Progenitor cell of endocrine pancreas (in vitro differentiated cells): ENCODE measurements at regions not wholly inside any gene's neighbourhood (a gene's known extent, or its start where the extent isn't known, plus 50 kb on each side); places are given as distances from the start of the nearest gene placed in this dataset.

Source experiments
- DNase-seq: peaks from one replicate; pipeline ENCODE4 v3.0.0; 2021; ENCODE audit warnings: low spot score; ENCODE audit not compliant: unreplicated experiment
- H3K27ac Mint-ChIP-seq: 2 replicates; pipeline ENCODE4 v1.8.0; 2021; ENCODE audit warnings: mild to moderate bottlenecking, moderate library complexity, mixed read lengths
- H3K27me3 Mint-ChIP-seq: 2 replicates; pipeline ENCODE4 v1.8.0; 2021; ENCODE audit warnings: mixed read lengths
- H3K36me3 Mint-ChIP-seq: 2 replicates; pipeline ENCODE4 v1.8.0; 2022; ENCODE audit warnings: mixed read lengths; ENCODE audit not compliant: insufficient read depth
- H3K4me1 Mint-ChIP-seq: 2 replicates; pipeline ENCODE4 v1.8.0; 2021; ENCODE audit warnings: low read depth, mixed read lengths
- H3K4me3 Mint-ChIP-seq: 2 replicates; pipeline ENCODE4 v1.8.0; 2021; ENCODE audit warnings: low read depth, mild to moderate bottlenecking, moderate library complexity, mixed read lengths
- H3K9me3 Mint-ChIP-seq: 2 replicates; pipeline ENCODE4 v1.8.0; 2021; ENCODE audit warnings: low read depth, mixed read lengths
- CTCF ChIP-seq: fragments of 200-600 bp; sonication (generic); IDR thresholded peaks from one replicate; pipeline ENCODE4 v1.5.0; 2021; ENCODE audit warnings: antibody characterized with exemption, mild to moderate bottlenecking; ENCODE audit not compliant: unreplicated experiment

- no peaks in the 10 kb centered on the region for H3K4me1 Mint-ChIP-seq
- no peaks in the 10 kb centered on the region for H3K9me3 Mint-ChIP-seq
- H3K27me3 Mint-ChIP-seq = no peaks in the 10 kb centered on the region
- H3K27ac Mint-ChIP-seq = no peak overlapping the region
- H3K36me3 Mint-ChIP-seq = peaks cover 12% of the 10 kb centered on the region
- H3K4me3 Mint-ChIP-seq = no peak overlapping the region
- TF ChIP-seq CTCF = no peak
- no peak for DNase-seq
These were observed 93.5 kb upstream of the ADAD1 start for GRCh38 chr4:122285285-122285684.

GRCh38 chr4:122293374-122294365 lies 85.1 kb upstream of the ADAD1 start:
- peaks cover 16% of the 10 kb centered on the region for H3K9me3 Mint-ChIP-seq
- H3K4me3 Mint-ChIP-seq = no peak overlapping the region
- H3K4me1 Mint-ChIP-seq = no peaks in the 10 kb centered on the region
- no peak for DNase-seq
- TF ChIP-seq CTCF = no peak
- H3K36me3 Mint-ChIP-seq = peaks cover 38% of the 10 kb centered on the region
- no peak overlapping the region for H3K27ac Mint-ChIP-seq
- no peaks in the 10 kb centered on the region for H3K27me3 Mint-ChIP-seq

DNA sequence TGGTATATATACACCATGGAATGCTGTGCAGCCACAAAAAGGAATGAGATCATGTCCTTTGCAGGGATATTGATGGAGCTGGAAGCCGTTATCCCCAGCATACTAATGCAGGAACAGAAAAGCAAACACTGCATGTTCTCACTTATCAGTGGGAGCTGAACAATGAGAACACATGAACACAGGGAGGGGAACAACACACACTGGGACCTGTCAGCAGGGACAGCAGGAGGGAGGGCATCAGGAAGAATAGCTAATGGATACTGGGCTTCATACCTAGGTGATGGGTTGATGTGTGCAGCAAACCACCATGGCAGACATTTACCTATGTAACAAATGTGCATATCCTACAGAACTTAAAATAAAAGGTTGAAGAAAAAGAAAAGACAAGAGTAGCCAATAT lies 81.1 kb upstream of the ADAD1 start:
- no peaks in the 10 kb centered on the region for H3K27me3 Mint-ChIP-seq
- no peak for DNase-seq
- no peak for TF ChIP-seq CTCF
- no peak overlapping the region for H3K4me3 Mint-ChIP-seq
- H3K27ac Mint-ChIP-seq = no peak overlapping the region
- H3K9me3 Mint-ChIP-seq = peaks cover 16% of the 10 kb centered on the region
- H3K36me3 Mint-ChIP-seq = peaks cover 25% of the 10 kb centered on the region
- no peaks in the 10 kb centered on the region for H3K4me1 Mint-ChIP-seq

DNA sequence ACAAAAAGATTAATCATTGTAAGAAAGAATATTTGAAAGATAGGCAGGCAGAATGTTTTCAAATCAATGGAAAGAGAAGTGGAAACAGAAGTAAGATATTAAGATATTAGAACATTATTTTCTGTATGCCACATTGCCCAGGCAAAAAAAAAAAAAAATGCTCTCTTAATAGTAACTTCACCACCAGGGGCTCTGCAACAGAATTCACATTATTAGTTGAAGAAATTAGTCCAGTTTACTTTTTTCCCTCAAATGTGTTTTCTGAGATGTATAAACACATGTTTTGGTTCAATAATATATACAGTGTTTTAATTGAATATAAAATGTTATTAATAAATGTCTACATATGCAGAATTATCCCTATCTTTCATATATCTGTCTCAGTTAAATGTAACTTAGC lies 78.0 kb upstream of the ADAD1 start:
- H3K4me3 Mint-ChIP-seq = no peak overlapping the region
- peaks cover 17% of the 10 kb centered on the region for H3K36me3 Mint-ChIP-seq
- TF ChIP-seq CTCF = peak; percentile 38
- no peak overlapping the region for H3K27ac Mint-ChIP-seq
- no peaks in the 10 kb centered on the region for H3K27me3 Mint-ChIP-seq
- peaks cover 9% of the 10 kb centered on the region for H3K9me3 Mint-ChIP-seq
- DNase-seq = no peak
- no peaks in the 10 kb centered on the region for H3K4me1 Mint-ChIP-seq

- Mint-ChIP-seq H3K9me3 (no peaks in the 10 kb centered on the region), H3K27me3 (no peaks in the 10 kb centered on the region), H3K27ac (no peak overlapping the region), H3K4me1 (no peaks in the 10 kb centered on the region), H3K36me3 (peaks cover 23% of the 10 kb centered on the region), H3K4me3 (no peak overlapping the region)
- DNase-seq = no peak
- no peak for TF ChIP-seq CTCF
These were observed 73.0 kb upstream of the ADAD1 start for GRCh38 chr4:122305853-122306252.
